ENCODE measurements at regions not wholly inside any gene's neighbourhood (a gene's known extent, or its start where the extent isn't known, plus 50 kb on each side); places are given as distances from the start of the nearest gene placed in this dataset.
"Not testable (repeated sequence)": the region's sequence is repeated elsewhere in the genome, so short reads cannot be mapped to it uniquely, and the experiment has no call there.

- no peak for DNase-seq (ENCODE audit: low read depth in 3 of 3)
Measured at GRCh38 chr12:75646329-75647210, 135.2 kb upstream of the KRR1 start.

DNA sequence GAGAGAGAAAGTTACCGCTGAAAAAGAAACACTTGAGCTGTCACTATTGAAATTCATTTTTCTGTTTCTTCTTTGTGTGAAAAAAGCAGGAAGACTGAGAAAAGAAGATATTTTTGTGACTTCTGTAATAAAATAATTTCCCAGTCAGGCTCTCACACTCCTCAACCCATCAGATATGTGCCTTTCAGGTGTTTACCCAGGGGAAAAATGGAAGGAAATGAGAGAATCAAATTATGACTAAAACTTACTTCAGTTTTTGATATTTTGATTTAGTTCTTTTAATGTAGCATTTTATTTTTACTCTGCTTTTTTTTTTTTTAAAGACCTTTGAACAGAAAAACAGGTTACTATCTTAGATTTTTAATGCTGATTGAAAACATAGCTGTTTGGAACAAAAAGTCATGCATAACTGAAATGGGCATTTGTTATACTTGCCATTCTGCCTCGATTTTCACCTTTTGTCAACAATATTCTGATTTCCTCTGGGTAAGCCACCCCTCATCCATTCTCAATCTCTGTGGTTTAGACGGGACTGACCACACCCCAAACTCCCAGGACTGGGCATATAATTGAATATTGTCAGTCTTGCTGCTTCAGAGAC lies 133.2 kb upstream of the KRR1 start:
- DNase-seq (ENCODE audit: low read depth in 3 of 3), result no peak

DNA sequence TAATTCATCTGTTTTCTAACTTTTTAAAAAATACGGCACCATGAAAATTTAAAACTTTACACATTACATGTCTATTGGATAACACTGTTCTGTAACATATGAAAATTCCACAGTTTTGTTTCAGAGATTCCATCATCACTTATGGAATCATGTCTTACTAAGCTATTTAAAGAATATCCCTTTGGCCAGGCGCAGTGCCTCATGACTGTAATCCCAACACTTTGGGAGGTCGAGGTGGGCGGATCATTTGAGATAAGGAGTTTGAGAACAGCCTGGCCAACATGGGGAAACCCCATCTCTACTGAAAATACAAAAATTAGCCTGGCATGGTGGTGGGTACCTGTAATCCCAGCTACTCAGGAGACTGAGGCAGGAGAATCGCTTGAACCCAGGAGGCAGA lies 131.7 kb upstream of the KRR1 start:
- not testable (repeated sequence) for DNase-seq (ENCODE audit: low read depth in 3 of 3)

DNA sequence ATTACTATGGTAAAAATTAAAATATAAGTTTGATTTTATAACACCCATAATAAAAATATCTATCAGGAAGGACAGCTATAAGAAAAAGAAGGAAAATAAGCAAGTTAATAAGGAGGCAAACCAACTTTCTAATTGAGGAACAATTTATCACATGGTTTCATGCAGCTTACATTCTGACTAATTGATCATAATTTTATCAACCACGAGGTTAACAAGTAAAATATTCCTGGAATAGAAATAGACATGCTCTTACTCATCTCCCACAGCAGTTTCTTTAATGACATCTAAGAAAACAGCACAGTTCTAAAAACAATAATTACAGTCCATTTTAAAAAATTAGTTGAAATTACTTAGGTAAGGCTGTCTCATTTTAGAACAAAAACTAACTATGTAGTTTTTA lies 130.8 kb upstream of the KRR1 start:
- no peak for DNase-seq (ENCODE audit: low read depth in 3 of 3)

GRCh38 chr12:75641031-75641780 lies 129.8 kb upstream of the KRR1 start:
- peak in 1 of 3 experiments; percentile 4 for DNase-seq (ENCODE audit: low read depth in 3 of 3)

GRCh38 chr12:75638792-75639191 lies 127.4 kb upstream of the KRR1 start:
- no peak for DNase-seq (ENCODE audit: low read depth in 3 of 3)

DNA sequence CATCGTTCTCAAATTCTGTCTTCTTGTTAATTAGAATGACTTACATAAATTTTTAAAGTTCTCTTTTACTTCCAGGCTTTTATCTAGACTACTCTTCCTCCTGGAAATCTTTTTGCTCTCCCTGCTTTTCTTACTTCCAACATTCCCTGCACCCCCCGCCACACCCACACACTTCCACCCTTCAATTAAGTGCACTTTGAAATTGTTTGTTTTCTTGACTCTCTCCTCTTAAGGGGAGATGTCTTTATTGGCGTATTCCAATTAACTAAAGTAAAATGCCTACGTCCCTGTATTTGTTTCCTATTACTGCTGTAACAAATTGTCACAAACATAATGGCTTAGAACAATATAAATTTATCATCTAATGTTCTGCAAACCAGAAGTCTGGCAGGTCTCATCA lies 125.2 kb upstream of the KRR1 start:
- no peak for DNase-seq (ENCODE audit: low read depth in 3 of 3)

DNA sequence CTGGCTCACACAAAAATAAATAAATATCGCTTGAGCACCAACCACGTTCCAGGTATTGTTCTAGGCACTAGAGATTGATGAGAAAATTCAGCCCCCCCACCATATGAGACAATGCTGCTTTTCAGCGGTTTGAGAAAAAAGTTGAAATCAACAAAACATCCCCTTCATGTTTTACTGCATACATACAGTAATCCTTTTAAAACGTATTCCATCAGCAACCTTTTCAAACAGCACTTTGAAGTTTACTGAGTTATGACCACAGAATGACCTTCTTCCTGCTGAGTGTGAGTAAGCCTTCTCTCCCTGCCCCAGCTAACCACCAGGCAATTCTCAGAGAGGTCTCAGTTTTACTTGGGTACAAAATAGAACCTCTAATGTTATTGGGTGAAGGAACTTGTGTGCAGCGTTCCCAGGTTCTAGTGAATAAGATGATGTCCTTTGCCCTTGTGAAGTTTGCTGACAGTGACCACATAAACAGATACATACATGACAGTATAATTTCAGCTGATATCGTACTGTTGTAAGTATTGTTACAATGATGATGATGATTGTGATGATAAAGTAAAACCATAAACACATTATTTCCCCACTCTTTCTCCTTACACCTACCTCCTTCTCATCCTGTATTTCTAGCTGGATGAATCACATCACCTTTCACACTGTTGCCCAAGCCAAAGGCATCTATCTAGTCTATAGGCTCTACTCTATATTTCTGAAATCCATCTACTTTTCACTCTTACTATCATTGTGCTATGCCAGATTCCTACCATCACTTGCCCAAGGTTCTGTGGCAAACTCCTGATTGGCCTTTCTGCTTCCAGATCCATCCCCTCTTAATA lies 124.4 kb upstream of the KRR1 start:
- no peak for DNase-seq (ENCODE audit: low read depth in 3 of 3)

GRCh38 chr12:75634244-75635222 lies 123.1 kb upstream of the KRR1 start:
- no peak for DNase-seq (ENCODE audit: low read depth in 3 of 3)

DNA sequence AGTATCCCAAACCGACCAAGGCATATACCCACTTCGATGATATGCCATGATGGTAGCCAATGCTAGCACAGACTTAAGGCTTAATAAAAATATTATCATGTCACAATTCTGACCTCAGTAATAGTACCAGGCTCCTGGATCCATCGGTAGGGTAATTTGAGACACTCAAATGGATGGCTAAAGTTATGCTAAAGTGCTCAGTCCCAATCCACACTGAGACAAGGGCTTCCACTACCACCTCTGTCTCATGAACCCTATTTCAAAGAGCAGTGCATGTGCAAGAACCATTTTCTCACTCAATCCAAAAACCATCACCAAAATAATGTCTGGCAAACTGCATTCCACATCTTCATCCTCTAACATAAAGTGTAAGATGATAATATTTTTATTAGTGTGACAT lies 122.4 kb upstream of the KRR1 start:
- no peak for DNase-seq (ENCODE audit: low read depth in 3 of 3)

- no peak for DNase-seq (ENCODE audit: low read depth in 3 of 3)
Measured at GRCh38 chr12:75632442-75632841, 121.0 kb upstream of the KRR1 start.

GRCh38 chr12:75631831-75632230 lies 120.4 kb upstream of the KRR1 start:
- no peak for DNase-seq (ENCODE audit: low read depth in 3 of 3)

DNA sequence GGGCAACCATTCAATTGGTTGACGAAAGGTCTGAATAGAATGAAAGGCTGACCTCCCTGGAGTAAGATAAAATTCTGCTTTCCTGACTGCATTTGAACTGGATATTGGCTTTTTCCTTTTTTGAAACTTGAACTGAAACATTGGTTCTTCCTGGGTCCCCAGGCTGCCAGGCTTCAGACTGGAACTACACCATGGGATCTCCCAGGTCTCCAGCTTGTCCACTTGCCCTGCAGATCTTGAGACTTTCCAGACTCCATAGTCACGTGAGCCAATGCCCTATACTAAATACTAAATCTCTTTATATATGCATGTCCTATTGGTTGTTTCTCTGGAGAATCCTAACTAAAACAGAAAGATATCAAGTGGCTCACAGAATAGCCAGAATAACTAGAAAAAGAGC lies 118.7 kb upstream of the KRR1 start:
- no peak for DNase-seq (ENCODE audit: low read depth in 3 of 3)

DNA sequence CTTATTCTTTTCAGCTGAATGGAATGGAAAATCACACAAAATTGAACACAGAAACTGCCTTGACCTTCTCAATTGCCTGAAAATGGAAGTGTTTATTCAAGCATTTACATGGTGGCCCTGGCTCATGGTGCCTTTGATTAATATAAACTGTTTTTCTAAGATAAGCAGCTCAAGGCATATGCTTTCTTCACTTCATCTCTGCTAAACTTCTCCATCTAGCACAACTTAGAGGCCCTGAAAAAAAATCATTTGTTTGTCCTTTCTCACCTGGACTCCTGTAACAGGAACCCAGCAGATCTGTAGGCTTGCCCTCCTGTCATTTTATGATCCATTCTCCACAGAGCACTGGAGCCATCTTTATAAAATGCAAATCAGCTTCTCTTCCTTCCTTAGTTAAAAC lies 117.5 kb upstream of the KRR1 start:
- no peak for DNase-seq (ENCODE audit: low read depth in 3 of 3)

DNA sequence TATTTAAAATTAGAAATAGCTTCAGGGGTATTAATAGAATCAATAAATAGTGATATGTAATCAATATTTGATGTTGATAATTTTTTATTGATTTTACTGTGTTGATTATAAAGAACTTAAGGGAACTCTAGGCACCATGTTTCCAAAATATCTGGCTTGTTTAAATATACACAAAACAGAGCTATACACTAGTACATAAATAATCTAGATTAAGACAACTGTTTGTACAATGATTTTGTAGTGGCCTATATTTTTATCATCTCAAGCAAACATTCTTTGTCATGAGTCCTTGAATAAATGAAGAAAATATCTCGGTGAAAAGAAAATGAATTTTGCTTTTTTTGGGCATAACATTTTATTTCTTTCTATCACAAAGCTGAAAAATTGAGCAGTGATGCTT lies 117.1 kb upstream of the KRR1 start:
- no peak for DNase-seq (ENCODE audit: low read depth in 3 of 3)

DNA sequence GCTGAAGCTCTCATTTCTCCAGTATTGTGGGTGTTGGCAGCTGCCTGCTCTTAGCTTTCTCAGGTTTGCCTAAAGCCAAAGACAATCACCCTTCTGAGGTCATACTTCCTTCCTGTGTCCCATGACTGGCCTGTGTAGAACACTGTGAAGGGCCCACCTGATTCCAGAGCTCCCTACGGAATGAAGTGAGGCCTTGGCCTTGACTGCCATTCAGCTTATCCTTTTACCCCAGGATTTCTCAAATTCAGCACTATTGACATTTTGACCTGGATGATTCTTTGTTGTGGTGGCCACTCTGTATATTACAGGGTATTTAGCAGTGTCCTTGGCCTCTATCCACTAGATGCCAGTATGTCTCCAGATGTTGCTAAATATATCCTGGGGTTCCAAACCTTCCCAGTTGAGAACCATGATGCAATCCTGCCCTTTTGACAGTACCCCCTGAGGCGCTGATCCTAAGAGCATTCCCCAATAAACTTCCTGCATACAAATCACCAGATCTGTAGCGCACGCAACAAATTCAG lies 112.3 kb upstream of the KRR1 start:
- no peak for DNase-seq (ENCODE audit: low read depth in 3 of 3)

DNA sequence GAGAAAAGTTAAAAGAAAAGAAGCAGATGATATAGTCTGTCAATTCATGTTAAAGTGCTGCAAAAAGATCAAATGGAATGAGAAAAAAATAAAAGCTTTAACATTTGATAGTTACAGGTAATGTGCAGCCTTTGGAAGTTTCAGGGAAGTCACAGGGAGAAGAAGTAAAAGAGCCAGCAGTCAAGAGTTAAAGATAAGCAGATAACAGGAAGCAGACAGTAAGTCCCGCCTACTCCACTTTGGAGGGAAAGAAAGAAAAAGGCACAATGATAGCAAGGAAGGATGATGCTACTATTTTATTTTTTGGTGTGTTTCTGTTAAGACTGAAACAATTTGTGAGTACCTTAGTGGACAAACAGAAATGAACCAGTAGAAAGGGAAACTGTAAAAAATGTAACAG lies 111.1 kb upstream of the KRR1 start:
- no peak for DNase-seq (ENCODE audit: low read depth in 3 of 3)

- not testable (repeated sequence) for DNase-seq (ENCODE audit: low read depth in 3 of 3)
Measured at GRCh38 chr12:75614396-75614795, 103.0 kb upstream of the KRR1 start.

- no peak for DNase-seq (ENCODE audit: low read depth in 3 of 3)
Measured at GRCh38 chr12:75613981-75614380, 102.6 kb upstream of the KRR1 start.

GRCh38 chr12:75611041-75611440 lies 99.6 kb upstream of the KRR1 start:
- no peak for DNase-seq (ENCODE audit: low read depth in 3 of 3)

Measured in stimulated activated CD4-positive, alpha-beta T cell treated with anti-CD3 and anti-CD28 coated beads, TNF-alpha, amount 100 ng/mL, for 4 hours (primary cell).